T-helper 1 cell (primary cell): ENCODE measurements at regions not wholly inside any gene's neighbourhood (a gene's known extent, or its start where the extent isn't known, plus 50 kb on each side); places are given as distances from the start of the nearest gene placed in this dataset.
A peak's percentile ranks its signal among the peaks of the same experiment; 100 is the strongest.
"Not testable (repeated sequence)": the region's sequence is repeated elsewhere in the genome, so short reads cannot be mapped to it uniquely, and the experiment has no call there.

Source experiments
- DNase-seq, 5 donors: peaks; one replicate each; pipeline ENCODE4 v3.0.0-alpha.2; 2012 to 2020

GRCh38 chr4:74505355-74505978 is 60.5 kb downstream of the AREG start:
- not testable (repeated sequence) for DNase-seq

DNA sequence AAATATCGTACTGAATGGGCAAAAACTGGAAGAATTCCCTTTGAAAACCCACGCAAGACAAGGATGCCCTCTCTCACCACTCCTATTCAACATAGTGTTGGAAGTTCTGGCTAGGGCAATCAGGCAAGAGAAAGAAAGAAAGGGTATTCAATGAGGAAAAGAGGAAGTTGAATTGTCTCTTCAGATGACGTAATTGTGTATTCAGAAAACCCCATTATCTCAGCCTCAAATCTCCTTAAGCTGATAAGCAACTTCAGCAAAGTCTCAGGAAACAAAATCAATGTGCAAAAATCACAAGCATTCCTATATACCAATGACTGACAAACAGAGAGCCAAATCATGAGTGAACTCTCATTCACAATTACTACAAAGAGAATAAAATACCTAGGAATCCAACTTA is 64.4 kb downstream of the AREG start:
- not testable (repeated sequence) for DNase-seq

GRCh38 chr4:74516303-74516702 is 71.4 kb downstream of the AREG start:
- DNase-seq: no peak

GRCh38 chr4:74517996-74518395 is 73.1 kb downstream of the AREG start:
- DNase-seq: no peak

DNA sequence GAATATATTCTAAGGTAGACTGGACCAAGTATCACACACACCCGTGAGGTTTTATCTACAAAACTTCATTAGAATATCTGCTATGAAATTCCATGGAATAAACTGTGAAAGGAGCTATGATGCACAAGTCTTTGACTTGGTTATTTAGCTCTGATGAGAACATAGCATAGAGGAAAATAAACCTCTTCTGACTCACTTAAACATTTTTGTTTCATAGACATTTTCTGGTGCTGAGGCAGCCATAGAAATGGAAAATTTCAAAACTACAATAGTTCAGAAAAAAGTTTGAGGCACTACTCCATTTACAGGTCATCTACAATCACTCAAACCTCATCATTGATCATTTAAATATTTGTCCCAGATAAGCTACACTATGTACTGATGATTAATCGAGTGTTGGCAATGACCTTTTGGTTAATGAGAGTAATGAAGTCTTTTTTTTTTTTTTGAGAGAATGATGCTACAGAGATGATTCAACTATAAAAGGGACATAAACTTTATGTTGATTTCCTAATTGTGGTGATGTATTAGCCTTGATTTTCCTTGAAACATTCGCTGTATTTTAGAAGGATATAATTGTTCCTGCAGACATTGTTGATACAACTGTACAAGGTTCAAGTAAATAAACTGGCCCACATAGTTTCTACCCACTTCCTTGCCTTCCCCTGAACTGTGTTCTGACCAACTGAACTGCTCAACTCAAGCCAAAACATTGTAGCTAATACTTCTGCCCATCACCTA is 77.5 kb downstream of the AREG start:
- DNase-seq: no peak

DNA sequence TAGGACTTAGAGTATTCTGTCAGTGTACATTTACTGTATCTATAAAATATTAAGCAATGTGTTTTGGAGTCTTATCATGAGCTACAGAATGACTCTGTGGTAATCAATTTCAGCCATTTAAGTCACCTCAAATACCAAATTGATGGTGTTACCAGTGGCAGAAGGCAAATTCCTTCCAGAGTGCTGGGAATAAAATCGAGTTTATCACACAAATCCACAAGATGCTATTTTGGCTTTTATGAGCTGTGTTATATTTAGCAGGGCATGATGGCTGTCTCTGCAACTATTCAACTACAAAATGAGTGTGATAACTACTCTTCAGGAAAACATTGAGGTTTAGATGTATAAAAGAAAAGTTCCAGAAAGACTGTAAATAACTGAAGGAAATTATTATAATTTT is 78.2 kb downstream of the AREG start:
- DNase-seq: no peak

- DNase-seq: no peak
These were observed 80.0 kb downstream of the AREG start for GRCh38 chr4:74524985-74525384.

GRCh38 chr4:74527049-74527448 is 82.1 kb downstream of the AREG start:
- no peak for DNase-seq

- no peak for DNase-seq
These were observed 83.2 kb downstream of the AREG start for GRCh38 chr4:74528178-74528577.

DNA sequence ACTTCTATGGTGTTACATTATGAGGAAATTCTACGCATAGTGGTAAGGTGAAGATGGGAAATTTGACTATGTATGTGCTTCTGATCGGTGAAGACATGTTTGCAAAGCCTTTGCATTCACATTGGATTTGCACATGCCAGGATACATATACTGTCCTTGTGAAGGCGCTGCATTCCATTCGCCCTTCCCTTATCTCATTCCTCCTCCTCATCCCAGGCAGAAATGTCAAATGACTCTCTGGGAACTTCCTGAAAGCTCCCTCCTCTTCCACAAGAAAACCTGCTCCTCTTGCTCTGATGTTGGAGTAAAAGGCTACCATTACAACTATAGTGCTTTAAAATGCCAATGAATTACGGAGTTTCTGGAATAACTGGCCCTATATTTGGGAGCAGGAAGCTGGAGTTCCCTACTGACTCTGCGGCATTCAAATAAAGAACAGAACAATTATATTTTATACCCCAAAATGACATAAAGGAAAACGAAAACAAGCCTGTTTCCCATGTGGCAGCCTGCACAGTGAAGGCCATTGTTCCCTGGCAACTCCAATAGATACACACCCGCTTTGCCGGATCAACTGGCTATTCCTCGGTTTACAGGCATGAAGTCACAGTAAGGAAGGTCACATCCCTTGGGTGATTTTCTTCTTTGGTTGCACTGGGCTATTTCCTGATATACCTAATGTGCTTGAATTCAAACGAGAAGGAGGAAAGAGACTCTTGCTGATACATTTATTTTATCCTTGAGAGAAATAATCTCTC is 84.5 kb downstream of the AREG start:
- no peak for DNase-seq

DNA sequence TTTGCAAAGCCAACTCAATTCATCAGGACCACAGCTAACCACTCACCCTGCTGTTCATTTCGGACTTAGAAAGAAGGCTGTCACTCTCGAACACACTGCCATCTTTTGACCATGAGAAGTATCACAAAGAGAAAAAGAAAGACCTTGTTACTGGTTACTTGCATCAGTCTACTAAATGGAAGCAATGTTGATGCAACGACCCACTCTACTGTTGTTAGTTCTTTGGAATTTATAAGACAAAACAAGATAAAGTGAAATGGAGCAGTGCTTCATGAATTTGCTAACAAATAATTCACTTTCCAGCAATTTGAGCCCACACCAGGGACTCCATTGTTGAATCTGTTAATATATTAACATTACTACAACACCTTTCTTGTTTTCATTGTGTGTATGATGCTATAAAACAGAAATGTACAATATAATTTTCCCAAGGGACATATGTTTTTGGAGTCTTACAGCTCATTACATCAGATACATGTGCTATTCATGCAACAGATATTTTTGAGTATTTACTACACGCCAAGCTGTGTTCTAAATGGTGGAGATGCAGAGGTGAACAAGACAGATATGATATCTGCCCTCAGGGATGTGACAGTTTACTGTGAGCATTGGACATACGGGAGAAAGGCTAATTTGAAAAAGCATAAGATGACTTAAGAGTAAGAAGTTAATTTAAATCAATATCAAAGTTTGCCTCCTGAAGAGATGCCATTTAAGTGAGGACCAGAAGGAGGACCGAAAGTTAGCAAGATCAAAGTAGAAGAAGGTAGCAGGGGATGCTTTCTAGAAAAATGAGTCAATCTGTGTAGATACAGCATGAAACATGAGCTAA is 87.2 kb downstream of the AREG start:
- DNase-seq: peak in 1 of 5 donors; percentile 45

DNA sequence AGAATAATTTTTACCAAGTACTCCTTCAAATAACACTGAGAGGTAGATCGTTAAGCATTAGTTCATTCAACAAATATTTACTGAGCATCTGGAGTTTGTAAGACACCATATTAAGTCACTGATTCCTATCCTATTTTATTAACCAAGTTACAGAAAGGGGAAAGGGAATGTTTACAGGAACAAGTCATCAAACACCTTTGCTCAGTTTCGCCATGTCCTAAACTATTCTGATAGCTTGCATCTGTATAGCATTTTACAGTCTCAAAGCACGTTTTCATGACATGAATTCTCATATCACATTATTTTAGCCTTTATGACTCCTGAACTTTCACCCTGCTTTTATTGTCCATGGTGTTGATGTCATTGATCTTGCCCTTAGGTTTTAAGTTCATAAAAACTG is 89.2 kb downstream of the AREG start:
- DNase-seq: no peak

- no peak for DNase-seq
These were observed 90.0 kb downstream of the AREG start for GRCh38 chr4:74534936-74535335.

DNA sequence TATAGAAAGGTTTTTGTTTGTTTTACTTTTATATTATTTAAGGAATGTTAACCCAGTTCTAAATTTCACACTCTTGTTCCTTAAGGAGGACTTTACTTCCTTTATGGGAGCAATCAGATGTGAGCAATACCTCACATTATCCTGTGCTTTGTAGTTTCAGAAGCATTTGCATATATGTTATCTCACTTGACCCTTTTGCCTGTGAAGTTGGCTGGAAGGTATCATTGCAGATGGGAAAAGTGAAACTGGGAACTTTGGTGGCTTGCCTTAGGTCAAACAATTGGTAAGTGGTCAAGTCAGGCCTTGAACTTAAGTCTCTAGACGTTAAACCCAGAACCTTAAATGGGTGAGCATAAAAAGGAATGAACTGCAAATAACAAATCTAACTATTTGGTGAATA is 90.6 kb downstream of the AREG start:
- DNase-seq: no peak

- no peak for DNase-seq
These were observed 91.6 kb downstream of the AREG start for GRCh38 chr4:74536557-74536956.

DNA sequence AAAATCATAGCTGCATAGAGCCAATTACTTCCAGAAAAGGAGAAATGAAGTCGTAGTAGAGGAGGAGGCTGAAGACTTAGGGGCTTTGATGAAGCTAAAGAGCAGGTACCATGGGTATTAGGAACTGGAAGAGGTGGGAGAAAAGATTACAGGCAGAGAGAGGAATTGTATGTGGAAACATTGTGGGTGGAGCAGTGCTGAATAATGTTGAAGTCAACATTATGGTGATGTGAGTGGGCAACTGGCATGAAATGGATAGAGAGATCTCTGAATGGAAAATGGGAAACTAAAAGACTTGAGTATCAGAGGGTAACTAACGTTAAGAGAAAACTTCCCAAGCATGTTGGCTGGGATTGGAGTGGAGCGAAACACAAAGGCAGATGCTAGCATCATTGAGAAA is 92.5 kb downstream of the AREG start:
- no peak for DNase-seq

- DNase-seq: no peak
These were observed 94.3 kb downstream of the AREG start for GRCh38 chr4:74539044-74539790.

DNA sequence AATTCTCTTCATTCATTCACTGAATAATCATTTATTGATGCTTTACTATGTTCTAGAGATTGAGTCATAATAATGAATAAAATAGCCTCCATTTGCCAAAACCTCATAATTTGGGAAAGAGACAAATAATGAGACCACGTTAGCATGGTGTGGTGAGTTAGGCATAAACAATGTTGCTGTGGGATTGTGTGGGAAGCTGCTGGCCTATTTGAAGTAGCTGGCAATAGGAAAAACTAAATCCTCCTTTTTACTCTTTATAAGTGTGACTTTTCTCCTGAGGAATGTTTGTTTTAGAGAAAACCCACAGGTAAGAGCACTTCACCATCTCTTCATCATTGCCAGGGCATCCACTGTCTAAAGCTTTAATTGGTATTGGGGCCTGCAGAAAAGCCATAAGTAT is 95.3 kb downstream of the AREG start:
- no peak for DNase-seq

GRCh38 chr4:74541667-74542066 is 96.7 kb downstream of the AREG start:
- DNase-seq: no peak

- DNase-seq: peak in 1 of 5 donors; percentile 4
These were observed 98.4 kb downstream of the AREG start for GRCh38 chr4:74543231-74543781.

GRCh38 chr4:74543983-74544382 is 99.0 kb downstream of the AREG start:
- no peak for DNase-seq
